AG04449 (cell line): ENCODE measurements at regions not wholly inside any gene's neighbourhood (a gene's known extent, or its start where the extent isn't known, plus 50 kb on each side); places are given as distances from the start of the nearest gene placed in this dataset.
A peak's percentile ranks its signal among the peaks of the same experiment; 100 is the strongest.

ENCODE experiments used
- CTCF ChIA-PET: fragments of 350-600 bp; formaldehyde crosslinking; extraction: SDS; loops from one replicate; lab custom pipeline; 2021; ENCODE audit warnings: antibody characterized with exemption; lab: Yijun Ruan, JAX
- POLR2A ChIA-PET: fragments of 400-600, 350-600 bp; formaldehyde crosslinking; extraction: SDS; loops from one replicate; lab custom pipeline; 2020; ENCODE audit warnings: antibody characterized with exemption, inconsistent platforms; lab: Yijun Ruan, JAX
- DNase-seq: peaks from one replicate; pipeline ENCODE4 v3.0.0-alpha.2; 2010; ENCODE audit warnings: low read depth, low spot score
- H3K4me3 ChIP-seq: 2 replicates; pipeline ENCODE4 v1.5.1; 2011; ENCODE audit warnings: low read depth, mild to moderate bottlenecking, control low read depth, low read length
- CTCF ChIP-seq: IDR thresholded peaks from one replicate; pipeline ENCODE4 v1.5.1; 2011; ENCODE audit warnings: mild to moderate bottlenecking, moderate library complexity, low read length, control low read depth, inconsistent platforms; ENCODE audit not compliant: insufficient read depth; ENCODE audit errors: missing control alignments

GRCh38 chr5:129345213-129345924 is 114.7 kb upstream of the ADAMTS19 start:
- DNase-seq, result no peak
- TF ChIP-seq CTCF, result no peak
- ChIA-PET CTCF (no interaction called here), POLR2A (no interaction called here)
- no peak overlapping the region for H3K4me3 ChIP-seq

GRCh38 chr5:129356846-129357245 is 103.3 kb upstream of the ADAMTS19 start:
- TF ChIP-seq CTCF, result no peak
- H3K4me3 ChIP-seq, result no peak overlapping the region
- no peak for DNase-seq
- ChIA-PET POLR2A (no interaction called here), CTCF (no interaction called here)

- TF ChIP-seq CTCF, result no peak
- CTCF ChIA-PET, result no interaction called here
Measured at GRCh38 chr5:129358069-129358468, 102.0 kb upstream of the ADAMTS19 start.

GRCh38 chr5:129359450-129359849 is 100.6 kb upstream of the ADAMTS19 start:
- ChIA-PET CTCF (no interaction called here), POLR2A (interaction anchor here (0.6 kb wide), 1 partner anchor 305 kb away, joined by 6 read pairs; no protein-coding TSS in a partner anchor)
- no peak for DNase-seq
- TF ChIP-seq CTCF, result no peak
- H3K4me3 ChIP-seq, result no peak overlapping the region

More at GRCh38 chr5:129358069-129358468, 102.0 kb upstream of the ADAMTS19 start:
- H3K4me3 ChIP-seq, result no peak overlapping the region
- POLR2A ChIA-PET, result no interaction called here
- DNase-seq, result no peak

GRCh38 chr5:129361441-129362025 is 98.6 kb upstream of the ADAMTS19 start:
- DNase-seq, result no peak
- CTCF ChIA-PET, result interaction anchor here (0.9 to 1.3 kb wide), 2 partner anchors 12 to 407 kb away, joined by 4 to 6 read pairs; no protein-coding TSS in a partner anchor
- no peak overlapping the region for H3K4me3 ChIP-seq
- peak; percentile 19 for TF ChIP-seq CTCF
- POLR2A ChIA-PET, result no interaction called here

GRCh38 chr5:129362456-129362855 is 97.6 kb upstream of the ADAMTS19 start:
- POLR2A ChIA-PET, result no interaction called here
- CTCF ChIA-PET, result interaction anchor here (0.9 to 1.2 kb wide), 2 partner anchors 11 to 407 kb away, joined by 3 read pairs; no protein-coding TSS in a partner anchor
- no peak overlapping the region for H3K4me3 ChIP-seq
- TF ChIP-seq CTCF, result no peak
- DNase-seq, result no peak
